NT2/D1 (cell line): ENCODE measurements at regions not wholly inside any gene's neighbourhood (a gene's known extent, or its start where the extent isn't known, plus 50 kb on each side); places are given as distances from the start of the nearest gene placed in this dataset.

Source experiments
- SUZ12 ChIP-seq: IDR thresholded peaks from 2 replicates; pipeline ENCODE4 v1.6.1; 2011; ENCODE audit not compliant: insufficient read length, insufficient read depth; ENCODE audit errors: extremely low read depth
- ZNF274 ChIP-seq: IDR thresholded peaks from 2 replicates; pipeline ENCODE4 v1.6.1; 2011; ENCODE audit warnings: mild to moderate bottlenecking, low read depth, low read length

DNA sequence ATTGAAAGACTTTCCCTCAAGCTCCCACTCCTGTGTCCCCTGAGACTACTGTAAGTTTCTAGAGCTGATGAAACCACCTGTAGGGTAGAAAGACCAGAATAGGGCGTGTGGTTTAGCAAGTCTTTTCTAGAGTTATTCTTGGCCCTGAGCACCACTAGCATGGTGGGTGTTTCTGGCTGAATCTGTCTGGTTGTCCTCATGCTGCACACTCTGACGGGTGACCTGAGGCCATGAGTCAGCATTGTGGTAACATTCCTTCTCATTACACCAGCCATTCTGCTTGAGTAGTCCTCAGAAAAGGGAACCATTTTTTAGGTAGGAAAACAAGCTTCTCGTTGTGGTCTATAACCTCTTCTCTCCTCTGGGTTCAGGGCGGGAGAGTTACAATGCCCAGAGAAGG lies 250.3 kb downstream of the SNX13 start:
- TF ChIP-seq SUZ12 = no peak
- TF ChIP-seq ZNF274 = no peak
